Stimulated activated CD8-positive, alpha-beta memory T cell treated with anti-CD3 and anti-CD28 coated beads, Interleukin-2, amount 100 ng/mL, for 48 hours (primary cell): ENCODE measurements at regions not wholly inside any gene's neighbourhood (a gene's known extent, or its start where the extent isn't known, plus 50 kb on each side); places are given as distances from the start of the nearest gene placed in this dataset.
"Not testable (repeated sequence)": the region's sequence is repeated elsewhere in the genome, so short reads cannot be mapped to it uniquely, and the experiment has no call there.

ENCODE experiments used
- DNase-seq, 2 donors: peaks; one replicate each; pipeline ENCODE4 v3.0.0-alpha.2; 2020; ENCODE audit warnings: low read depth in 2 of 2

DNA sequence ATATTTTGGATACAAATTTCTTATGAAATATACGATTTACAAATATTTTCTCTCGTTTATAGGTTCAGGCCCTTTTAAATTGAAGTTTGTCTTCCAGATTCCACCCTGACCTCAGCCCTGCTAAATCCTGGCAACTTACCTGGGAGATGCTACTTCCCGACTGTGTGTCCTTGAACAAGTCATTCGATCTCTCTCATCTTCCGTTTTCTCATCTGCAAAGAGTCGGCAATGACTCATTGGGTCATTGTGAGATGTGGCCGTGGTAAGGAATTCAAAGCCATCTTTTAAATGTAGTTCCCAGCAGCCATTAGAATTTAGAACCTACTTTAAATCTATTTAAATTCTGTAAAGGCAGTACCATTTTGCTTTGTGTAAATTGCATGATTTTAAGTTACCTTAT, 72.5 kb downstream of the LHX2 start:
- DNase-seq: no peak

DNA sequence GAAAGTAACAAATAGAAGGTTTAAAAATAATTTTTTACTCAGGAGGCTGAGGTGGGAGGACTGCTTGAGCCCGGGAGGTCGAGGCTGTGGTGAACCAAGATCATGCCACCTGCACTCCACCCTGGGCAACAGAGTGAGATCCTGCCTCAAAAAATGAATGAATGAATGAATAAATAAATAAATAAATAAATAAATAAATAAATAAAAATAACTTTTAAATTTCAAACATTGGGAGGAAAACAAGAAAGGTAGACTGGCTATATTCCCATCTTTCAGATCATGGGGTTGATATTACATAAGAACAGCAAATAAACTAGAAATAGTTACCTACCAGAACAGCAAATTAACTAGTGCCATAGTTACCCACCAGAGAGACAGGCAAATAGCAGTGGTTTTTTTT, 75.7 kb downstream of the LHX2 start:
- DNase-seq: no peak

DNA sequence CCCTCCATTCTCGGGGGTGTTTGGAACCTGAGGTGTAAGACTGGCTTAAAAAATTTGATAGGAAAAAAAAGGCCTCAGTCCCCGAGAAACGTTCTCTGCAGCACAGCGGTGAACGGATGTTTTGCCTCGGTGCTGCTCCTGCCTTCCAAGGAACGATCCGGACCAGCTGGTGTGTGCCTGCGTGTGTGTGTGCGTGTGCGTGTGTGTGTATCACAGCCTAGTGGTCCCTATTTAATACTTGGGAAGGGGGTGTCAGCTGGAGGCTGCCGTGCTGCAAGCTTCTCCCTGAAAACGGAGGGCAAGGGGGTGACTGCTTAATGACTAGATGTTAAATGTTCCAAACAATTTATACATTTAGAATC, 76.9 kb downstream of the LHX2 start:
- DNase-seq: no peak

DNA sequence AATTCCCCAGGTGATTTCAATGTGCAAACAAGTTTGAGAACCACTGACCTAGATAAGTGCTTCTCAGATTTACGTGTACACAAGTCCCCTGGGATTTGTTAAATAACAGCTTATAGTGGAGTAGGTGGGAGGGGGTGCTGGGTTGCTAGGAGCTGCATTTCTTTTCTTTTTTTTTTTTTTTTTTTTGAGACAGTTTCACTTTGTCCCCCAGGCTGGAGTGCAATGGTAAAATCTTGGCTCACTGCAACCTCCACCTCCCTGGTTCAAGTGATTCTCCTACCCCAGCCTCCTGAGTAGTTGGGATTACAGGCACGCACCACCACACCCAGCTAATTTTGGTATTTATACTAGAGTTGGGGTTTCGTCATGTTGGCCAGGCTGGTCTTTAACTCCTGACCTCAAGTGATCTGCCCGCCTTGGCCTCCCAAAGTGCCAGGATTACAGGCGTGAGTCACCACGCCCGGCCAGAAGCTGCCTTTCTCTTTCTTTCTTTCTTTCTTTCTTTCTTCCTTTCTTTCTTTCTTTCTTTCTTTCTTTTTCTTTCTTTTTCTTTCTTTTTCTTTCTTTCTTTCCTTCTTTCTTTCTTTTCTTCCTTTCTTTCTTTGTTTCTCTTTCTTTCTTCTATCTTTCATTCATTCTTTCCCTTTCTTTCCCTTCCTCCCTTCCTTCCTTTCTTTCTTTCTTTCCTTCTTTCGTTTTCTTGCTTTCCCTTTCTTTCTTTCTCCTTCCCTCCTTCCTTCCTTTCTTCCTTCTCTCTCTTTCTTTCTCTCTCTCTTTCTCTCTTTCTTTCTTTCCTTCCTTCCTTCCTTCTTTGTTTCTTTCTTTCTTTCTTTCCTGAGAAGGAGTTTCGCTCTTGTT, 78.3 kb downstream of the LHX2 start:
- DNase-seq: not testable (repeated sequence)

DNA sequence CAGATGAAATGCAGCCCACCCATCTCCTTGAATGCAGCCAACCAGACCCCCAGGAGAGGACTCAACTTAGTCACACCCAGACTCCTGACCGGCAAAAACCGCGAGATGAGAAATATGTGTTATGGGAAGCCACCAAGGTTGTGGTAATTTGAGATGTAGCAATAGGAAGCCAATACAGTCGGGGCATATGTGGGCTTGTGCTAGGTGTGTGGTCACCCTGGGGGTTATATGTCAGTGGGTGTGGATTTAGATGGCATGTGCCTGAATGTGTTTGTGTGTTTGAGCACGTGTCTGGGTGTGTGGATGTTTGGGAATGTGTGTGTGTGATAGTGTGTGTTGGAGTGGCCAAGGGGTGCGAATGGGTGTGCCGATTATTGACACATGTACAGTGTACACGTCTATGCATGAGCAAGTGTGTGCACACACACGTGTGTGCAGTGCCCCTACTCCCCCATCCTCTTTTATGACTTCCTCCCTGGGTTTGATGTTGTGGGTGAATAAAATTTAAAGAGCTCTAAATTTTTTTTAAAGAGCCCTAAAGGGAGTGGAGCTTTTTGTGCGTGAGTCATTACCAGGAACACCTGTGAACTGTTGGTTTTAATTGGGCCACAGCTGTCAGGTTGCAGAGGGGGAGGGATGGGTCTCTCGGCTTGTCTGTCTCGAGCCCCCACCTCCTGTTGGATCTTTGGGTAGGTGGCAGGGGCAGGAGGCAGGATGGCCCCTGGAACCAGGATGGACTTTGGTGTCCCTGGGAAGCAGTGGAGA, 86.8 kb downstream of the LHX2 start:
- no peak for DNase-seq

DNA sequence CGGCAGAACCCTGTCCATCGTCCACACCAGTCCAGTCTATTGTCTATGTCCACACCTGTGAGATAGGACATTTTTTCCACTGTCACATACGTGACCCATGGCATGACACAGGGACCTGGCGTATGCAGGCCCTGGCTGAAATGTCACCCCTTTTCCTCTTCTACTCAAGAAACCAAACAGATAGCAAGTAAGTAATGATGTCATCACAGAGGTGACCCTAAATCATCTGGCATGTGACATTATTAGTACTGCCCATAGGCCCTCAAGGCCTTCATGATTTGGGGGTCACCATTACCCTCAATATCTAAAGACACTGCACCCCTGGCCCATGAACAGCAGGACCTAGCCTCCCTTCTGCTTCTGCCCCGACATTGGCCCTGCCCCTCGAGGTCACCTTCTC, 88.3 kb downstream of the LHX2 start:
- no peak for DNase-seq

DNA sequence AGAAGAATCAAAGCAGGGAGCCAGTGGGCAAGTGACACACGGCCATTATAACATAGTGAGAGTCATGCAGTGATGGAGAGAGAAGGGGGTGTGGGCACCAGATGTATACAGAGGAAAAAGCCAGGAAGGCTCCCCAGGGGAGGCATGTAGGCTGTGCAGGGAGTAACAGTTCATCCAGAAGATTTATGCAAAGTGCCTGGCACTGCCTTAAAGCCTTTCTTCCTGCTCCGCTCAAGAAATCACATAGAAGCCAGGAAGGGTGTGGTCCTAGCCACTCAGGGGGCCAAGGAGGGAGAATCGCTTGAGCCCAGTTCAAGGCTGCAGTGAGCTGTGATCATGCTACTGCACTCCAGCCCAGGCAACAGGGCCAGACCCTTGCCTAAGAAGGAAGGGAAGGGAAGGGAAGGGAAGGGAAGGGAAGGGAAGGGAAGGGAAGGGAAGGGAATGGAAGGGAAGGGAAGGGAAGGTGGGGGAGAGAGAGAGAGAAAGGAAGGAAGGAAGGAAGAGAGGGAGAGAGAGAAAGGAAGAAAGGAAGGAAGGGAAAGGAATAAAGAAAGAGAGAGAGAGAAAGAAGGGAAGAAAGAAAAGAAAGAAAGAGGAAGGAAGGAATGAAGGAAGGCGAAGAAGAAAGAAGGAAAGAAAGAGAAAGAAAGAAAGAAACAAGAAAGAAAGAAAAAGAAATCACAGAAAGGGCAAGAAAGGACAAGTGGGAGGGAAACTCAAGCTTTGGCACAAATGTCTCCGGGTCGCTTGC, 89.8 kb downstream of the LHX2 start:
- DNase-seq: no peak

DNA sequence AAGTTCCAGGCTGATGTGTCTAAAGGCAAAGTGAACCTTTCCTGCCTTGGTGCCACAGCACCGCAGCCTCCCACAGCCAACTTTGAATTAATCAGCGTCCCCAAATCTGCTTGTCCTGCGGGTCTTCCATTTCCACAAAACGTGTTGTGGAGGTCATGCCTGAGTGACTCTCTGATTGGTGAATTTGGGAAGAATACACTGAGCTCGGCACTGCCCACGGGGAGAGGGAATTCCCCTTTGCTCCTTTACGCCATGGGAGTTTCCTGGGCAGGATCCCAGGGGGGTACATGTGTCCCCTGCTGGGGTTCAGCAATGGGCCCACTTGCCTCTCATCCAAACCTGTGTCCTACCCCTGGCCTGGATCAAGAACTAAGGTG, 90.4 kb downstream of the LHX2 start:
- DNase-seq: no peak

DNA sequence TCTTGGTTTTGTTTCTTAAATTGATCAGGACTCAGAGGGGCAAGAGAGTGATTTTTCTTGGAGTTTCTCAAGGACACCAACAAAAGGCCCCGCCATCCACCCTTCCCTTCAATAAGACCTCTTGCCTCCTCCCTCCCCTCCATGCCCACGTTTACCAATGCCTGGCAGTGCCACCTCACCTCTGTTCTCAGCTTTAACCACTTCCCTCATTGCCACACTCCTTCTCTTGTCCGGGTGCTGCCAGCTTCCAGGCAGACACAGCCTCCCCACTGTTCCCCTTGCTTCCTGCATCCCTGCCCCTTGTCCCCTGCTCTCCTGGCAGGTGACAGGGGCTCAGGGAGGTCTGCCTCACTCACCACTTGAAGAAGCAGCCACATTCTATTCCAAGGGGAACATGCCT, 90.8 kb downstream of the LHX2 start:
- DNase-seq: no peak

DNA sequence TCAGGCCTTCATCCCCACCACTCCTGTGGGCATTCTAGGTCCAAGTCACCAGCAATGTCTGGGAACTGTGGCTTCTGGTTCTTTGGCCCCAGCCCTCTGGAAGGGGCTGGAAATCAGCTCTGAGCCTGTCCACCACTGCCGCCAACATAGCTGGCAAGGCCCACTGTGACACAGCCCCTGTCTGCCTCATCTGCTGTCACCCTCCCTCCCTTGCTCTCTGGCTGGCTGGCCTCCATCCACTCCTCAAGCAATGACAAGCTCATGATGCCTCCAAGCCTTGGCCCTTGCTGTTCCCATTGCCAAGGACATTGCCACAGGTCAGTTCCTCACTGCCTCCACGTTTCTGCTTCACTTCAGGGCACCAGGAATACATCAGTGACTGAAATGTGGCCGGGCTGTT, 93.7 kb downstream of the LHX2 start:
- DNase-seq: no peak

DNA sequence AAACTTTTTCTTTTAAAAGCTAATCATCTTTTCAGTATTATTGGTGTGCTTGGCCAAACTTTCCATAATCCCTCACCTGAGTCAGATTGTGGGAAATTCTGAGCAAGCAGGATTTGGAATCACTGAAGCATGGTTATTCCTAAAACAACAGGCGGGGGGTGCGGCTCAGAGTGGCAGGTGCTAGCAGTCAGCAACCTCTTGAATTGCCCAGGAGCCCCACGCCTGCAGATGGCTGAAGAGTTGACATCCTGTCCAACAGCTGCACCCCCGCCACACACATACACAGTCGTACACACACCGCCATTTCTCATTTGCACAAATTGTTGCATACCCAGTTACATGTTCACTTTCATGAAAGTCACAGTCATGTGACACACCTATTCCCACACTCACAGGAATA, 96.6 kb downstream of the LHX2 start:
- DNase-seq: no peak

DNA sequence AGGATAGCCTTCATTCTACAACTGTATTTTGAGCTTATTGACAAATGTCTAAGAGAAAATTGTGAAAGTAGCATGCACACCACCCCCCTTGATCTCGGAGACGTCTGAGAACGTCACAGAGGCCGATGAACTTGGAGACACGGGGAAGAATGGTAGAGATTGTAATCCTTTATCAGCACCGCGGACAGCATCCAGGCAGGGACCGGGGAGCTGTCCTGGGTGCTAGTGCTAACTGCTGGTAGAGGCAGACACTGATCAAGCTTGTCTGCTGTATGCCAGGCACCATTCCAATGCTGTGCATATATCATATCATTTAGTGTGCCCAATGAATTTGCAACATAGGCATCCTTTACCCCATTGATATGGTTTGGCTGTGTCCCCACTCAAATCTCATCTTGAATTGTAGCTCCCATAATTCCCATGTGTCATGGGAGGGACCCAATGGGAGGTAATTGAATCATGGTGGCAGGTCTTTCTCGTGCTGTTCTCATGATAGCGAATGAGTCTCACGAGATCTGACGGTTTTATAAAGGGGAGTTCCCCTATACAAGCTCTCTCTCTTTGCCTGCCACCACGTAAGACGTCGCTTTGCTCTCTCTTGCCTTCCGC, 98.8 kb downstream of the LHX2 start:
- DNase-seq: peak; percentile 21 to 34

DNA sequence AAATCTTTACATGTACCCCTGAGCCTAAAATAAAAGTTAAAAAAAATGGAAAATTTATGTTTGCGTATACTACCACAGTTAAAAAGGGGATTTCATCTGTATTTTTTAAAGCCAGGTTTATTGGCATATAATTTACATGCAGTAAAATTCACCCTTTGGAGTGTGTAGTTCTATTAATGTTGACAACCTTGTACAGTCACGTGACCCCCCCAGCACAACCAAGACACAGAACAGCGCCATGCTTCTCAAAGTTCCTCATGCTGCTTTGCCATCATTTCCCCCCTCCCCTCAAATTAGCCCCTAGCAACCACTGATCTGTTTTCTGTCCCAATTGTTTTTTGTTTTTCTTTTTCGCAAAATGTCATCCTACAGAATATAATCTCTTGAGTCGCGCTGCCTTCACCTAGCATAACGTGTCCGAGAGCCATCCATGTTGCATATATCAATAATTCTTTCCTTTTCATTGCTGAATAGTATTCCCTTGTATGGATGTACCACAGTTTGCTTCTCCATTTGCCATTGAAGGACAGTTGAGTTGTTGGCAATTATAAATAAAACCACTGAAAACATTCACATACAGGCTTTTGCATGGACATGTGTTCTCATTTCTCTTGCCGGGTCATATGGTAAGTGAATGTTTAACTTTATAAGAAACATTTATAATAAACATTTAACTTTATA, 105.3 kb downstream of the LHX2 start:
- no peak for DNase-seq

DNA sequence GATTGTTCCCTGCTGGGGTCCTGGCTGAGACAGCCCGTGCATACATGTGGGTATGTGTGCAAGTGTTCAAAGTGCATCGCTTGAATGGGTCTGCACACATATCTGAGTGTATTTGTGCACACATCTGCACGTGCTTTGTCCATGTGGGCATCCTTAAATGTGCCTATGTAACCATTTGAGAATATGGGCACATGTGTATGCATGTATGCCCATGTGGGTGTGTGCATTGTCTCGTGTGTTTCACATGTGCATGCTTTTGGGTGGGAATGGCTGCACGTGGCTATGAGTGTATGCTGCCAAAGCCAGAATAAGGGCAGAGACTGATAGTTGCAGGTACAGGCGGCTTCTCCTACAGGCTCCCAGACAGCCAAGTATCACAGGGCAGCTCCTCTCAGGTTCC, 107.3 kb downstream of the LHX2 start:
- DNase-seq: no peak

DNA sequence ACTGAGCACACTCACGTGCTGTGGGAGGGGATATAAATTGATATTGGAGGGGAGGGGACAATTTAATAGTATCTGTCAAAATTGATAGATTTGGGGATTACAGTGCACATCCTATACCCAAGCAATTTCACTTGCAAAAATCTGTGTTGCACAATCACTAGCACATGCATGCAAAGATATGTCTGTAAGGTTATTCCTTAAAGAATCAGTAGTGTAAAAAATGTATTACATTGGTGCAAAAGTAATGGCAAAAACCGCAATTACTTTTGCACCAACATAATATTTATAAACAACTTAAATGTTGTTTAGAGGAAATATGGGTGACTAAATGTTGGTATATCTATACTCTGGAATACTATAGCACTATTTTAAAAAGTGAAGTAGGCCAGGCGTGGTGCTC, 108.7 kb downstream of the LHX2 start:
- DNase-seq: no peak

DNA sequence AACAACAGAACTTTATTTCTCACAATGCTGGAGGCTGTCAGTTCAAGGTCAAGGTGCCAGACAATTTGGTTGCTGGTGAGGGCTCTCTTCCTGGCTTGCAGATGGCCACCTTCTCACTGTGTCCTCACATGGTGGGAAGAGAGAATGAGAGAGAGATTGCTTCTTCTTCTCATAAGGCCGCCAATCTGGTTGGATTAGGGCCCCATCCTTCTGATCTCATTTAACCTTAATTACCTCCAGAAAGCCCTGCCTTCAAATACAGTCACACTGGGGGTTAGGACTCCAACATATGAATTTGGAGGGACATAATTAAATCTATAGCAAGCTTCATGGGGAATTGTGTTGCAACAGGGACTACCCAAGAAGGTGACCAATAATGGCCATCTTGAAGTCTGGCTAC, 110.2 kb downstream of the LHX2 start:
- DNase-seq: no peak

DNA sequence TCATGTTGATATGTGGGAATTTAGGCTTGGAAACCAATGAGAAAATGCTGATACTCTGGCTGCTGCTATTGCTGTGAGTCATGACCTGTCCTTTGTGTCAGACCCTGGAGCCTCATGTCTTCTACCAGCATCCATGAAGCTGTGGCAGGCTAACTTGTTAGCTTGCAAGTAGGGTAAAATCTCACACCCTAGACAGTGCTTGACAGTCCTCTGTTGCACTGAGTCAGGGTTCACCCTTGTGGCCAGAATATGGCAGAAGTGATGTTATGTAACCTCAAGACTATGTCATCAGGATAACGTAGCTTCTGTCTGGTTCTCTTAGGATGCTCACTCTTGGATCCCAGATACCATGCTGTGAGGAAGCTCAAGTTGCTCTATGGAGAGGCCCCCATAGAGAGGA, 110.8 kb downstream of the LHX2 start:
- no peak for DNase-seq

DNA sequence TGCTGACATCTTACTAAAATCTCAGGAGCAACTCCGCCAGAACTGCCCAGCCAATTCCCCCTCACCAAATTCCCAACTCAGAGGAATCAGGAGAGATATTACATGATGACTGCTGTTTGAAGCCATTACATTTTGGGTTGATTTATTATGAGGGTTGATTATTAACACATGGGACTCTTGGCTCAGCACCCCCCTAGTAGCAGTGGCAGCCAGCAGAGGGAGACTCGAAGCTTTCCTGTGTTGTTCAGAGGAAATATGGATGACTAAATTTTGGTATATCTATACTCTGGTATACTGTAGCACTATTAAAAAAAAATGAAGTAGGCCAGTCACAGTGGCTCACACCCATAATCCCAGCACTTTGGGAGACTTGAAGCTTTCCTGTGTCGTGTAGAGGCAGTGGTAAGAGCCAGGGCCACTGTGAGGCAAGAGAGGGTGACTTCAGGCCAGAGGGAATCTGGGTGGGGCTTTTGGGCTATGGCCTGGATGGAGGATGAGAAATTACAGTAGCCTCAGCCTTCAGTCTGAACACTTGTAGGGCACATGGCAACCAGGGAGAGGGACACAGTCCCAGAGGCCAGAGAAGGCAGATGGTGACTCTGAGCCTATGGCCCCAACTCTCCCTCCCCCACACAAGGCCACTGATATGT, 111.4 kb downstream of the LHX2 start:
- no peak for DNase-seq

DNA sequence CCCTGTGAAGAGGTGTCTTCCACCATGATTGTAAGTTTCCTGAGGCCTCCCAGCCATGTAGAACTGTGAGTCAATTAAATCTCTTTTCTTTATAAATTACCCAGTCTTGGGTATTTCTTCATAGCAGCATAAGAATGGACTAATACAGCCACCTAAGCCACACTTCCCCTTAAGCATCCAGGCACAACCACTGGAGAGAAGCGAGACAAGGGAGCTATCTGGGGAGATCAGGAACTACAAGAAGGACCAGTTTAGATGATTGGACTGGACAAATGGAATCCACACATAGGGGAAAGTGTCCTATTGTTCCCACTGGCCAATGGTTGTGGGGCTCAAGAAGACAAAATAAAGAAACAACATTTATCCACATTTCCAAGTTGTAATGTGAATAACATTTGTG, 112.1 kb downstream of the LHX2 start:
- DNase-seq: not testable (repeated sequence)

DNA sequence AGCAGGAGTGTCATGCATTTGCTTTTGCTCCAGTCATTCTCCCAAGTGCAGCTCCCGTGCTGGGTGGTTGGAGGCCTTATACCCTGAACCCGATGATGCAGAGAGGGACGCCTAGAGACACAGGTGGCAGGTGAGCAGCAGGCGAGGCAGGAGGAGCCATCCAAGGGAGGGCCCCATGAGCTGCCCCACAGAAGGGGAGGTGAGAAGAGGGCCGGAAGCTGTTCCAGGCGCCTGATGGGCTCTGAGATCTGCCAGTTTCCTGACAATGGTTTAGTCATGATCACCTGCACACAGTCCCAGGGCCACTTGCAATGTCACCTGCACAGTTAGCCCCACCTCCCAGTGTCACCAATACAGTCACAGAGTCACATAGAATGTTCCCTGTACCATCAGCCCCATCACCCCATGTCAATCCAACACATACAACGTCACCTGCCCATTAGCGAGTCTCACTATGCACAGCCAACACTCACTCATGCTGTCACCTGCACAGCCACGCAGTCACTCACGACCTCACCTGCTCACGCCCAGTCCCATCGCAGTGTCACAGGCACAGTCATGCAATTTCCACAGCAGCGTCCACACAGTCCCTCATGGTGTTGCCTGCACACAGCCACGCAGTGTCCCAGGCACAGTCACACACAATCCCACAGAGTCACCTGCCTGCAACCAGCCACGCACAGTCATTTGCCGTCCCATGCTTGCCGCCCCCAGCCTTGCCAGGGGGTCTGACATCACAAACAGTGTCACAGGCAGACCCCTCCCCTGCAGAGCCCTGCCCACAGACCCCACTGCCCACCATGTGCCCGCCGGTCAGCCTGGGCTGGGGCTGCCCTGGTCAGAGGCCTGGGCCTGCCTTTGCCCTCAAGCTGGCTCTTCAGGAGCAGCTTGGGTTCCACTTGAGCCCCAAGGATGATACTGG, 113.4 kb downstream of the LHX2 start:
- DNase-seq: no peak
